HEK293 (cell line): ENCODE measurements at regions not wholly inside any gene's neighbourhood (a gene's known extent, or its start where the extent isn't known, plus 50 kb on each side); places are given as distances from the start of the nearest gene placed in this dataset.

Experiments
- ZBTB26 ChIP-seq: fragments of 450-650 bp; formaldehyde crosslinking; optimal IDR thresholded peaks from 2 replicates; pipeline ENCODE3; 2016; ENCODE audit warnings: missing biosample characterization, mild to moderate bottlenecking, missing genetic modification characterization
- ZNF174 ChIP-seq: fragments of 450-650 bp; formaldehyde crosslinking; IDR thresholded peaks from 2 replicates; pipeline ENCODE4 v1.5.0; 2017; ENCODE audit warnings: missing biosample characterization, mild to moderate bottlenecking, missing genetic modification characterization
- TF ChIP-seq, protein P1 (sequence below): fragments of 450-650 bp; formaldehyde crosslinking; IDR thresholded peaks from 2 replicates; pipeline ENCODE4 v1.5.1; 2017; ENCODE audit warnings: missing biosample characterization, missing genetic modification characterization
- TF ChIP-seq, protein P2 (sequence below): fragments of 450-650 bp; formaldehyde crosslinking; IDR thresholded peaks from 2 replicates; pipeline ENCODE4 v1.5.1; 2016; ENCODE audit warnings: missing biosample characterization, missing genetic modification characterization, low read depth
- TF ChIP-seq, protein P3 (sequence below): IDR thresholded peaks from 2 replicates; pipeline ENCODE4 v1.6.1; 2011; ENCODE audit warnings: mild to moderate bottlenecking, low read depth, low read length, borderline replicate concordance
- TF ChIP-seq, protein P4 (sequence below): fragments of 450-650 bp; formaldehyde crosslinking; IDR thresholded peaks from 2 replicates; pipeline ENCODE4 v1.5.1; 2016; ENCODE audit warnings: missing biosample characterization, missing genetic modification characterization
- TF ChIP-seq, protein P5 (sequence below): fragments of 450-650 bp; formaldehyde crosslinking; IDR thresholded peaks from 2 replicates; pipeline ENCODE4 v1.5.1; 2016; ENCODE audit warnings: missing biosample characterization, missing genetic modification characterization

- TF ChIP-seq, protein P1, sequence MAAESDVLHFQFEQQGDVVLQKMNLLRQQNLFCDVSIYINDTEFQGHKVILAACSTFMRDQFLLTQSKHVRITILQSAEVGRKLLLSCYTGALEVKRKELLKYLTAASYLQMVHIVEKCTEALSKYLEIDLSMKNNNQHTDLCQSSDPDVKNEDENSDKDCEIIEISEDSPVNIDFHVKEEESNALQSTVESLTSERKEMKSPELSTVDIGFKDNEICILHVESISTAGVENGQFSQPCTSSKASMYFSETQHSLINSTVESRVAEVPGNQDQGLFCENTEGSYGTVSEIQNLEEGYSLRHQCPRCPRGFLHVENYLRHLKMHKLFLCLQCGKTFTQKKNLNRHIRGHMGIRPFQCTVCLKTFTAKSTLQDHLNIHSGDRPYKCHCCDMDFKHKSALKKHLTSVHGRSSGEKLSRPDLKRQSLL, result no peak
- TF ChIP-seq ZBTB26 (tag by site-specific recombination), result no peak
- no peak for TF ChIP-seq ZNF174 (tag by site-specific recombination)
- TF ChIP-seq, protein P2, sequence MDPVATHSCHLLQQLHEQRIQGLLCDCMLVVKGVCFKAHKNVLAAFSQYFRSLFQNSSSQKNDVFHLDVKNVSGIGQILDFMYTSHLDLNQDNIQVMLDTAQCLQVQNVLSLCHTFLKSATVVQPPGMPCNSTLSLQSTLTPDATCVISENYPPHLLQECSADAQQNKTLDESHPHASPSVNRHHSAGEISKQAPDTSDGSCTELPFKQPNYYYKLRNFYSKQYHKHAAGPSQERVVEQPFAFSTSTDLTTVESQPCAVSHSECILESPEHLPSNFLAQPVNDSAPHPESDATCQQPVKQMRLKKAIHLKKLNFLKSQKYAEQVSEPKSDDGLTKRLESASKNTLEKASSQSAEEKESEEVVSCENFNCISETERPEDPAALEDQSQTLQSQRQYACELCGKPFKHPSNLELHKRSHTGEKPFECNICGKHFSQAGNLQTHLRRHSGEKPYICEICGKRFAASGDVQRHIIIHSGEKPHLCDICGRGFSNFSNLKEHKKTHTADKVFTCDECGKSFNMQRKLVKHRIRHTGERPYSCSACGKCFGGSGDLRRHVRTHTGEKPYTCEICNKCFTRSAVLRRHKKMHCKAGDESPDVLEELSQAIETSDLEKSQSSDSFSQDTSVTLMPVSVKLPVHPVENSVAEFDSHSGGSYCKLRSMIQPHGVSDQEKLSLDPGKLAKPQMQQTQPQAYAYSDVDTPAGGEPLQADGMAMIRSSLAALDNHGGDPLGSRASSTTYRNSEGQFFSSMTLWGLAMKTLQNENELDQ, result no peak
- TF ChIP-seq, protein P3, sequence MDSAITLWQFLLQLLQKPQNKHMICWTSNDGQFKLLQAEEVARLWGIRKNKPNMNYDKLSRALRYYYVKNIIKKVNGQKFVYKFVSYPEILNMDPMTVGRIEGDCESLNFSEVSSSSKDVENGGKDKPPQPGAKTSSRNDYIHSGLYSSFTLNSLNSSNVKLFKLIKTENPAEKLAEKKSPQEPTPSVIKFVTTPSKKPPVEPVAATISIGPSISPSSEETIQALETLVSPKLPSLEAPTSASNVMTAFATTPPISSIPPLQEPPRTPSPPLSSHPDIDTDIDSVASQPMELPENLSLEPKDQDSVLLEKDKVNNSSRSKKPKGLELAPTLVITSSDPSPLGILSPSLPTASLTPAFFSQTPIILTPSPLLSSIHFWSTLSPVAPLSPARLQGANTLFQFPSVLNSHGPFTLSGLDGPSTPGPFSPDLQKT, result no peak
- TF ChIP-seq, protein P4, sequence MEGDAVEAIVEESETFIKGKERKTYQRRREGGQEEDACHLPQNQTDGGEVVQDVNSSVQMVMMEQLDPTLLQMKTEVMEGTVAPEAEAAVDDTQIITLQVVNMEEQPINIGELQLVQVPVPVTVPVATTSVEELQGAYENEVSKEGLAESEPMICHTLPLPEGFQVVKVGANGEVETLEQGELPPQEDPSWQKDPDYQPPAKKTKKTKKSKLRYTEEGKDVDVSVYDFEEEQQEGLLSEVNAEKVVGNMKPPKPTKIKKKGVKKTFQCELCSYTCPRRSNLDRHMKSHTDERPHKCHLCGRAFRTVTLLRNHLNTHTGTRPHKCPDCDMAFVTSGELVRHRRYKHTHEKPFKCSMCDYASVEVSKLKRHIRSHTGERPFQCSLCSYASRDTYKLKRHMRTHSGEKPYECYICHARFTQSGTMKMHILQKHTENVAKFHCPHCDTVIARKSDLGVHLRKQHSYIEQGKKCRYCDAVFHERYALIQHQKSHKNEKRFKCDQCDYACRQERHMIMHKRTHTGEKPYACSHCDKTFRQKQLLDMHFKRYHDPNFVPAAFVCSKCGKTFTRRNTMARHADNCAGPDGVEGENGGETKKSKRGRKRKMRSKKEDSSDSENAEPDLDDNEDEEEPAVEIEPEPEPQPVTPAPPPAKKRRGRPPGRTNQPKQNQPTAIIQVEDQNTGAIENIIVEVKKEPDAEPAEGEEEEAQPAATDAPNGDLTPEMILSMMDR (tag by site-specific recombination), result no peak
- TF ChIP-seq, protein P5, sequence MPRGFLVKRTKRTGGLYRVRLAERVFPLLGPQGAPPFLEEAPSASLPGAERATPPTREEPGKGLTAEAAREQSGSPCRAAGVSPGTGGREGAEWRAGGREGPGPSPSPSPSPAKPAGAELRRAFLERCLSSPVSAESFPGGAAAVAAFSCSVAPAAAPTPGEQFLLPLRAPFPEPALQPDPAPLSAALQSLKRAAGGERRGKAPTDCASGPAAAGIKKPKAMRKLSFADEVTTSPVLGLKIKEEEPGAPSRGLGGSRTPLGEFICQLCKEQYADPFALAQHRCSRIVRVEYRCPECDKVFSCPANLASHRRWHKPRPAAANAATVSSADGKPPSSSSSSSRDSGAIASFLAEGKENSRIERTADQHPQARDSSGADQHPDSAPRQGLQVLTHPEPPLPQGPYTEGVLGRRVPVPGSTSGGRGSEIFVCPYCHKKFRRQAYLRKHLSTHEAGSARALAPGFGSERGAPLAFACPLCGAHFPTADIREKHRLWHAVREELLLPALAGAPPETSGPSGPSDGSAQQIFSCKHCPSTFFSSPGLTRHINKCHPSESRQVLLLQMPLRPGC (tag by site-specific recombination), result no peak
Observed at GRCh38 chr14:106845286-106846087, 1319.1 kb downstream of the TMEM121 start.
